GM18520 (cell line): ENCODE measurements at regions not wholly inside any gene's neighbourhood (a gene's known extent, or its start where the extent isn't known, plus 50 kb on each side); places are given as distances from the start of the nearest gene placed in this dataset.
"Not testable (repeated sequence)": the region's sequence is repeated elsewhere in the genome, so short reads cannot be mapped to it uniquely, and the experiment has no call there.

Experiments used
- ATAC-seq: cut with Tn5 transposase; IDR thresholded peaks from one replicate; pipeline ENCODE4 v1.9.1; 2021; ENCODE audit not compliant: unreplicated experiment

DNA sequence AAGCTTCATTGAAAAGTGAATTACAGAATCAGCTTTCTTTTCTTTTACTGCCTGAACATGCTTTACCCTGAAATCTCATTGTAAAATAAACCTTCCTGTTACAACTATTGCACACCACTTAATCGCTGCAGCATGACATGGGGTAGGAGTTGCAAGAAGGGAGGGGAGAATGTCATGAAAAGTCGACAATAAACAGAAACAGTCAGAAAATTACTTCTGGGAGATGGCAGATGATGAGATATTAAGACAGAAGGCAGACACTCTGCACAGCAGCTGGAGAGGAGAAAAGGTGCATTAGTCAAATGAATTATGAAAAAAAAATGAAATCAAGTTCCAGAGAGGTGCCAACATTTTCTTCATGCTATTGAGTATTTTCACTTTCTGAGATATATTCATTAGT lies 287.7 kb downstream of the PCDH7 start:
- no peak for ATAC-seq

DNA sequence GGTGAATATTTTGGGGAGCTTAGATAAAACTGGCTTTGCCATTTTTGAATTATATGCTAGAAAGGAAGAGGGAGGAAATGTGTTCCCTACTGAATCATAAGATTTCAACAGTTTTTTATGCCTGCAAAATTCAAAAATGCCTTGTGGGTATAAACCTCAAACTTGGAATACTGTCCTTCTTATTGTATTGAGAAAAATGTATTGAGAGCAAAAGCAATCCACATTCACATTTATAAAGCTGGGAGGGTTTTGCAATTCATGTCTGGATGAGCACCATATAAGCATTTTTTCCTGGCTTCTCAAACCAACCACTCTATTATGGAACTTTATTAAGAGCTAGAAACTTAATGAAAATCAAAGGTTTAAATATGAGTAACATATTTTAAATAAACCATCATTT lies 289.8 kb downstream of the PCDH7 start:
- ATAC-seq, result no peak

DNA sequence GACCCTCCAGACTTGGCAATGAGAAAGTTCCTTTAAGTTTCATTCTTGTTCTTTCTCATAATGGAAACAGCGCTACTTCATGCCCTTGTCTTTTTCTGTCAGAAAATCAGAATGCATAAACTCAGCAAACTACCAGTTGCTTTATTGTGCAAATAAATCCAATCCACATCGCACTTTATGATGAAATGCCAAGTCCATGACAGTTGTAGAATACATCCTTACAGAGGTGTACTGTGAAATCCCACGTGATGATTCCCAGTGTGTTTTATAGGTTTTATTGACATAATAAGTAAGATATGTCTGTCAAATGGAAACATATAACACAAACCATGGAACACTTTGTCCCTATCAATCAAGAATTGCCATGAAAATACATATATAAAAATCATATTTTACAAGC lies 295.0 kb downstream of the PCDH7 start:
- no peak for ATAC-seq

DNA sequence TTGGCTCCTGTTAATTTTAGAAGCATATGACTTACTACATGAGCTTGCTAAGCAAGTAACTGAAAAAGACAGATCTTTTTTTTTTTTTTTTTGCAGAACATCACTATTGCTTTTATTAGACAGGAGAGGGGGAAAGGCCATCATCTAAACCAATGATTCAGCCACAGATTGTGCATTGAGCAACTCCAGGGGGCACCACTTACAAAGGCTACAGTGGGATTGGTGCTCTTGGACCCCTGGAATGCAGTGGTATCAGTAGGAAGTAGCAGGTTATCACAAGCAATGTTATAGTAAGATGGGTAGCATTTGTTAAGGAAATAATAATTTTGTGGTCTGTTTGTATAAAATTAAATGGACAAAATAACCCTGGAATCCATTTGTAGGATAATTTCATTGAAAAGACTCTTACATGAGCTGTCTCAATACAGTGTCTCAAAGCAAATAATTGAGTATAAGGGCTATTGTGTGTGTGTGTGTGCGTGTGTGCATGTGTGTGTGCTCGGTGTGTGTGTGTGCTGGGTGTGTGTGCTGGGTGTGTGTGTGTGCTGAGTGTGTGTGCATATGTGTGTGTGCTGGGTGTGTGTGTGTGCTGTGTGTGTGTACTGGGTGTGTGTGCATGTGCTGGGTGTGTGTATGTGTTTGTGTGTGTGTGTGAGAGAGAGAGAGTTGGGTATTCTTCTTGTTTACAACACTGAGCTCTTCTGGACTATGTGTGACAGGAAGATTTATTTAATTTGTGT lies 296.3 kb downstream of the PCDH7 start:
- no peak for ATAC-seq

DNA sequence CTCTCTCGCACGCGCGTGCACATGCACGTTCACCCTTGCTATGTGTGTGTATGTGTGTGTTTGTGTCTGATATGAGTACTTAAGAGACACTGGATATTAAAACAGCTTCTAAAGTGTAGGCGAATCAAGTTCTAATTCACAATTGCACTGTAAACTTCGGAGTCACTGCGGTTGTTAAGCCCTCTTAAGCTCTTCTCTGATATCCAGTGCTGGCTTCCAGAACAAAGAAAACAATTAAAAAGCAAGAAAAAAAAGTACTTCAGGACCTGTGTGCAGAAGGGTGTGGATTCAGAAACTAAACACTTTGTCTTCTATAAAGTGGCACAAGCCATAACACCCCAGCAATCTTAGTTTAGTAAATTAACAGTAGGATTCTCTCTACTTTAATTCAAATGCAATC lies 300.2 kb downstream of the PCDH7 start:
- ATAC-seq, result no peak

DNA sequence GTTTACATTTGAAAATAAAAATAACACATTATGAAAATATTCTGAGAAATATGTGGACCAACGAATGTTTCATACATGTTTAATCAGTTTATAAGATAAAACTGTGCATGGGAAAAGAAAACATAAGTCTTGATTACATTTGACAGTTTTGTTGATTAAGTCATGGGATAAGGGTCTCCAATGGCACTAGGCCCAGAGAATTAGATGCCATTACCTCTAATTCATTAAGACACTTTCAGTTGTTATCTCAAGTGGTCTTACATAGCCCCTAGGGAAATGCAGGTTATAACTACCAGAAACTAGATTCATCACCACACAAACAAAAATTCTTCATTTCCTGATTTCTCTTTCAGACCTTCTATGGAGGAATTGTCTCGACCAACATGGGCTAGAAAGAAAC lies 300.8 kb downstream of the PCDH7 start:
- ATAC-seq, result no peak

DNA sequence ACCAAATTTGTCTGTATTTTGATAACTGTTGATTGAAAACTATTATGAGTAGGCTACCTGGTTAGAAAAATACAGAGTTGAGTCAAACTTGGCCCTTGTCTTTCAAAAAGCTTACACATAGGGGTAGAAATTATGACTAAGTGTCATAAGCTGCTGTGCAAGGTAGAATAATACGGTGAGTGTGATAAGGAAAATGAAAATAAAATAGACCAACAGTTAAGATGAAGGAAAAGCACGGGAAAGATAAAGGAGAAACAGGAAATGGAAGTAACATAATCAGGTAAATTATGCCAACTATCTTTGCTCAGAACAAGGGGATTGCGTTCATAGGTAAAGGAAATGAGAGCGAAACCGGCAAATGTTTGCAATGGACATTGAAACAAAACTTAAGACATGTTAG lies 302.5 kb downstream of the PCDH7 start:
- no peak for ATAC-seq

DNA sequence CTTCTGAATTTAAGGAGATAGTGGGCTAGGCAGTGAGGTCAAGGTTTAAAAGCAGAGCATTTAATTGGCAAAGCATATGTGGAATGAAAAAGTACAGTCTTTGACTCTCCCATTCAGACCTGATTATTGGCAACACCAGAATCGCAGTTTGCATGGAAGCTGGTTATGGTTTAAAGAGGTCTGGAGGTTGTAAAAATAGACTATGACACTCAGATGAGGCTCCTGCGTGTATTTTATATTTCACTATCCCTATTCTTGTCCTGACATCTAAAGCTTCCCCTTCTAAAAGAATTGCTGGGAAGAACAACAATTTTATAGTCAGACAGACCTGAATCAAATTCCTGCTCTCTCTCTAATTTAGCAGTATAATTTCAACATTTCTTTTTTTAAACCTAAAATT lies 302.9 kb downstream of the PCDH7 start:
- ATAC-seq, result no peak

DNA sequence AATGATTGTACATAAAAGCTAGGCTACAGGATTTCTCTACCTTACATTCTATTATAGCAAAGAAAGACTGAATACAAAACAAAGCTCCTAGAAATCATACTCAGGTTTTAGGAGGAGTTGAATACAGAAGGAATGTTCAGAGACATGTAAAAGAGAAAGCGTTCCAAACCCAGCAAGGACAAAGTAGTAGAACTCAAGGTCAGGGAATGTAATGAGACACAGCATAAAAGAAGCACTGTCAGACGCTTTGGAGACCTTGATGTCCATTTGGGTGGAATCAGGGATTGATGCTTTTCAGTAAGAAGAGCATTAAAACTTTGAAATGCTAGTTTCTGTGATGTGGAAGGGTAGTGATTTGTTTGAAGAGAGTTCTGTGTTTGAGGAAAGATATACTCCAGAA lies 303.6 kb downstream of the PCDH7 start:
- no peak for ATAC-seq

DNA sequence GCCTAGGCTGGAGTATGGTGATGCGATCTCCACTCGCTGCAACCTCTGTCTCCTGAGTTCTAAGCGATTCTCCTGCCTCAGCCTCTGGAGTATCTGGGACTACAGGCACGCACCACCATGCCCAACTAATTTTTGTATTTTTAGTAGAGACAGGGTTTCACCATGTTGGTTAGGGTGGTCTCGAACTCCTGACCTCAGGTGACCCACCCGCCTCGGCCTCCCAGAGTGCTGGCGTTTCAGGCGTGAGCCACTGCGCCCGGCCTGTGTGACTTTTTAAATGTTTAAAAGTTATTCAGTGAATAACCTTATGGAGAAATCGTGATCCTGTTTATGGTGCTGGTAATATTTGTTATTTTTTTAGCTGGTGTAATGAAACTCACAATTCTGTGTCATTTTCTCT lies 304.6 kb downstream of the PCDH7 start:
- ATAC-seq, result not testable (repeated sequence)

DNA sequence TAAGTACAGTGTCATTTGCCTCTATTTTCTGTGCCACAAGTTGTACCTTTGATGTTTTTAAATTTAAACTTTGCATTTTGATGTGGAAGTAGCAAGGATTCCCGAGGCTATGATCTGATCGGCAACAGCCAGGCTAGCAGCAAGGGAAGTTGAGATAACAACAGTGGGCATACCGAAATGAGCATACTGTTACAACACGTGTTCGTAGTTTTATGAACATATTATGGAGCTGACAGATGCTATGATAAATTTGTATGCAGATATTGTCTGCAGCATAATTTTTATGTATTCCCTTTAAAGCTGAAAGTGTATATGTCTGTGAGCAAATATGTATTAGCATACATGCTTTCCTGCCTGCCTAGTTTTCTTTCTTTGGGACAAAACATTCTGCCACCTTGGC lies 306.1 kb downstream of the PCDH7 start:
- no peak for ATAC-seq

DNA sequence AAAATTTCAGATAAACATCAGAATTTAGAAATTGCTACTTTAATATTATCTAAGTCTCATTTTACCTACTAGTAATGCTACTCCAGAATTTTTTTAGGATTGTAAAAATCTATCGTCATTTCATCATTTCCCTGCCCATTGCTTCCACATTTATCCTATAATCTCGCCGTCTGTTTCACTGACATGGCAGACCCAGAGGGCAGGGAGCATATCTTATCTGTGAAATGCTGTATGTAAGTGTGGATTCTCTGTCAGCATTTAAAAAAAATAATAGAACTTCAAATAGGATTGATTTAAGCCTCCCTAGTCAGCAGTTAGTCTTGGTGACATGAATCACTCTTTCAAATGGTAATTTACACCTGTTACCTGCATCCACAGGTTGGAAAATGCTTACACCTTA lies 314.4 kb downstream of the PCDH7 start:
- no peak for ATAC-seq

DNA sequence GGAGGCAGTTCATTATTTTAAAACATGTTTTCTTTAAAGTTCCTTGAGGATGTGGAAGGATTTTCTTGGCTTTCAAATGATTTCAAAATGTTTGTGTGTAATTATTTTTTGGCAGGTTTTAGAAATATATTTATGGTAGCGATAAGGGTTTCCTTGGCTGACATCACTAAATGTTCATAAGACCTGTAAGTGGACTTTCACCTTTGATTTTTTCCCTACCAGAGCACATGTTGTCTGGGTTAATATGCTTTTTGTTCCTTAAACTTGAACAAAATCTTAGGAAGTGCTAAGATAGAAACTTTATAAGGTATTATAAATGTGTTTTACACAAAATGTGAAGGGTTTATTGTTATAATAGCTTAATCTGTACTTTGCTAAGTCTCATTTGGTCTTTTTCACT lies 315.6 kb downstream of the PCDH7 start:
- ATAC-seq, result no peak

DNA sequence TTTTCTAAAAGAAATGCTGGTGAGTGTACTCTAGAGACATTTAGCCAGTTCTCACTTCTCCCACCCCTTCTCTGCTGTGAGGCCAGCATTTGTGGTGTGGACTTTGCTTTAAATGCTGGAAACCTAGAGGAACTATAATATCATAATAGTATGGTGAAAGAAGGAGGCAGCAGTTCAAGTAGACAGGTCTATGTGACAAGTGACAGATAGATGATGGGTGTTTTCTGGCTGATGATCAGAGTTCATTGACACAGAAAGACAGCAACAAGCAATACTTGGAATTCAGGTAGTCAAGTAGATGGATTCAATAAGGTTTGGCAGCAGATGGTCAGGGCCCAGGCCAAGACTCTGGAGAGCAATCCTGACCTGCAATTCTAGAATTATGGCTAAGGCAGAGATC lies 317.5 kb downstream of the PCDH7 start:
- ATAC-seq, result no peak

DNA sequence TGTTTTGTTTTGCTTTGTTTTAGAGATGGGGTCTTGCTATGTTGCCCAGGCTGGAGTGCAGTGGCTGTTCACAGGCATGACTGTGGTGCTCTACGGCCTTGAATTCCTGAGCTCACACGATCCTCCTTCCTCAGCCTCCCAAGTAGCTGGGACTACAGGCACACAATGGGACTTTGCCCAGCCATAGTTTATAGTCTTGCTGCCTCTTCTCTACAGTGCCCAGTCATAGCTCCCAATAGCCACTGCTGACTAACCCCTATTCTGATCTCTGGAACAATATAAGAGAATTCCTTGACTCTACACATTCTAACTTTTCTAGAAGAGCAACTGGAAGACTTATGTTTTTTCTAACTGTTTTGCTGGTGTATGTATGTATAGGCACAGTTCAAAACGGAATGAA lies 319.2 kb downstream of the PCDH7 start:
- ATAC-seq, result no peak

DNA sequence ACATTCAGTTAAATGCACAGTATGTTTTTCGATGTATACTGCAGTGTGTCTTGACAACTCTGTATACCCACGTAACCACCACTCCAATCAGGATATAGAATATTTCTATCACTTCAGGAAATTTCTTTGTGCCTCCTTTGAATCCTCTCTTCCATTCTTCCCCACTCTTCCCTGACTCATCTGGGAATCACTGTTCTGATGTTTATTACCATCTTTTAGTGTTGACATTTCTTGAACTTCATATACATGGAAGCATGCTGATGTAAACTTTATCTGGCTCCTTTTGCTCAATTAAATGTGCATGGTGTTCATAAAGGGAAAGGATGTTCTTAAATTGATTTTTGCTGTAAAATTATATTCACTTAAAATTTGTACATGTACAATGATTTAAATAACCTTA lies 319.9 kb downstream of the PCDH7 start:
- no peak for ATAC-seq

DNA sequence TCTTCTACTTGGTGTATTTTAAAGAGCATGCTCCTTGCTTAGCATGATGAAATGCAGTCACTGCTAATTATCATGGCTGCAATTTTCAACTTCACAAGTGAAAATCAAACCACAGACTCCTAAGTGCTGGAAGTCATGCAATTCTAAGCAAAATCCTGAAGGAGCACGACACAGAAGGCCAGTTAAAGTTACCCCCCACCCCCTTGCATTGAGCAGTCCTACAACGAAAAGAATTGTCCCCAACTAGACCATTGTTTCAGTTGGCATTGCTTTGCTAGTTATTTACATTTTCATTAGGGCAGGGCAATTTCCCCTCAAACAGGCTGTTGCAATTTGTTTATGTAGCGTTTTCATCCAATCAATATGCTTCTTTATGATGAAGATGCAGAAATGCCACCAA lies 321.2 kb downstream of the PCDH7 start:
- ATAC-seq, result no peak

DNA sequence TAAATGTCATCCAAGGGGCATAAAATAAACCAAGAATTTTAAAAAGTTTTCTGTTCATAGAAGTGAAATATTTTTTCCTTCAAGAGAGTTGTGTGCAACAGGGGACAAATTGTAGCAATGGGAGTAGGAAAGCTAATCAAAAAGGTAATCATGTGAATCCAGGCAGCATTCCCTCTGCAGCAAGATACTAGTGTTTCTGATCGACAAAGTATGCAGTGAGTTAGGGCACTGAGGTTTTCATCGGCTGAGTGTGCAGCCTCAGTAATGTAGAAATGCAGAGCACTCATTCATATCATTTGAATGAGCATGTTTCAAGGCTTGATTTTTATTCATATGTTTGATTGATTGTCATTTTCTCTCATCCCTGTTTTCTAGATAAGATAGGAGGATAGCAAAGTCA lies 321.7 kb downstream of the PCDH7 start:
- ATAC-seq, result no peak

DNA sequence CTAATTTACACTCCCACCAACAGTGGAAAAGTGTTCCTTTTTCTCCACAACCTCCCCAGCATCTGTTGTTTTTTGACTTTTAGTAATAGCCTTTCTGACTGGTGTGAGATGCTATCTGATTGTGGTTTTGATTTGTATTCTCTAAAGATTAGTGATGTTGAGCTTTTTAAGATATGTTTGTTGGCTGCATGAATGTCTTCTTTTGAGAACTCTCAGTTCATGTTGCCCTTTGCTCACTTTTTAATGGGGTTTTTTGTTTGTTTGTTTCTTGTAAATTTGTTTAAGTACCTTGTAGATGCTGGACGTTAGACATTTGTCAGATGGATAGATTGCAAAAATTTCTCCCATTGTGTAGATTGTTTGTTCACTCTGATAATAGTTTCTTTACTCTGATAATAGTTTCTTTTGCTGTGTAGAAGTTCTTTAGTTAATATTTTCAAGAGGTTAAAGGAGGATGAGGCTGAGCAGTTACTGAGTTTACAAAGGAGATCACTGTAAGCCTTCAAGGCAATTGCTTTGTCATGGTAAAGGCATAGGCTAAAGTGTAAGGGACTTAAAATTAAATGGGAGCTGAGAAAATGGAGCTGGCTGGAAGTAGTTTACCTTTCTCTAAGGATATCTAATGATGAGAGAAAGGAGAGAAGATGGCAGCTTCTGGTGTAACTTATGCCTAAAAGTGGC lies 323.4 kb downstream of the PCDH7 start:
- ATAC-seq, result no peak

DNA sequence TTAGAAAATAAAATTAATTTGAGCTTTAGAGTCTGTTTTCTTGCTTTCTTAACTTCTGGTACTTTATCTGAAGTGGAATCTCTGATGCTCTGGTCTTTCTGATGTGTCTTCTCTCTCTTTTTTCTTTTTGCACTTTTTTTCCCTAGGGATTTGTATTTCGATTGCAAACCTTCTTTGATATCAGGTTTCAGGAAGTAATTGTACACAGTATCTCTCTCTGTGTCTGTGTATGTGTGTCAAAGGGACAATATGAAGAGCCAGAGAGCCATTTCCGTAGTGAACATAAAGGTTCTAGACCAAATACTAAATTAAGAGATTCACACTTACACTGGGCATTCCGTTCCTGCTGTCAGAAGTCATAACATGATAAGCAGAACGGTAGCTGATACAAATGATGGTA lies 325.0 kb downstream of the PCDH7 start:
- no peak for ATAC-seq

DNA sequence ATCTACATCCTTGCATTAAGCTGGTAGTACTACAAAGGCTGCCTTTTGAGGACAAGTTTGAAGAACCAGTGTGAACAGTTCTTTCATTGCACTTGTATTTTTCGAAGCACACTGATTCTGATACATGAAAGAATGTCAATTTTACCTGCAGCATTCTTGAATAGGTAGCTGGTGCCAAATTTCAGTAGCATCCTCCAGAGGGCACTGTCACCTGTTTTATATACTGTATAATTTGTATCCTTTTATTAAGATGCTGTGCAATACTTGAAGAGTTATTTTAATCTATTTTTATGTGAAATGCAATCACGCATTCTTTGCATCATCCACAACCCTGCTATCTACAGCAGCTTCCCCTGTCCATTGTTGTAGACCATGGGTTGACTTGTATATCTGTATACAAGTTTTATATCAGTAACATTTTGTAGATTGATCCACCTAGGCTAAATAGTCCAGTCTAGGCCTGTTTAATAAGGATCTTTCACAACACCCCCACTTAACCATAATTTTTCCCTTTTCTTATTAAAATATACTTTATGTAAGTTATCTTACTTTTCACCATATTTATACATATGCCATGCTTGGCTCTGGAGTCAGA lies 325.7 kb downstream of the PCDH7 start:
- no peak for ATAC-seq

DNA sequence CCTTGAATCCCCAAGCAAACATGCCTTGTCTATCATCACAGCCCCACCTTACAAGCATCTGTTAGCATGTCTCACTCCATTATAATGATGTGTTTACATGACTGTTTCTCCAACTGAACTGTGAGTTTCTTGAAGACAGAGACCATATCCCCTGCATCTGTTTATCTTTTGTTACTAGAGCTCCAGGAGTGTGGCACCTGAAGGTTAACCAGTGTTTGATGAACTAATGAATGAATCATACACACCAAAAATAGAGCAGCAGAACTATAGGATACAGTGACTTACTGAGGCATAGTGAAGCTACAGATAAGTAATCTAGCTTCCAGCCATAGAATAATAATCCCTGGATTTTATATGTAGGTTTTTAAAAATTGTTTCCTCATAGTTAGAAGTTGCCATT lies 331.0 kb downstream of the PCDH7 start:
- ATAC-seq, result no peak

DNA sequence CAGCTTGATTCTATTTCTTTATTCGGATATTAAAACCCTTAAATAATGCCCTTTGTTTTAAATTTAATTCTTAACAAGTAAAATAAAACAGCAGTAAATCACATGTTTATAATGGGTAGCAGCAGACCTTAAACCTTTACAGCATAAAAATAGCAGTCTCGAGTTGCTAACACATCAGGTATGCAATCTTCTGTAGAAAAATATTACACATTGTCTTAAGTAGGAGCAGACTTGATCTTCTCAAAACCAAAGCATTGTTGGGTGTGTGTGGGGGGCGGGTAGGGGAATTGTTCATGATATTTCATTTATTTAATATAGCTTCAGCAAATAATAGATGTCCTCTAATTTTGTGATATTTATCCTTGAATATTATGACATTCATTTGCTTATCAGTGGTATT lies 331.4 kb downstream of the PCDH7 start:
- no peak for ATAC-seq
